ENCODE measurements at regions not wholly inside any gene's neighbourhood (a gene's known extent, or its start where the extent isn't known, plus 50 kb on each side); places are given as distances from the start of the nearest gene placed in this dataset.

GRCh38 chr4:170697845-170698244 is 608.1 kb upstream of the AADAT start:
- Histone ChIP-seq H3K79me2 (ENCODE audit: insufficient read depth, low read length) (no peaks in the 10 kb centered on the region), H3K9me3 (ENCODE audit: control insufficient read depth in 1 of 2, insufficient read depth in 1 of 2, low read depth in 1 of 2, low read length in 2 of 2) (no peaks in the 10 kb centered on the region), H3K4me3 (replicated peaks in 1 of 2; ENCODE audit: low read depth in 1 of 2, low read length in 2 of 2) (no peak overlapping the region), H3K9ac (ENCODE audit: low read length) (no peak overlapping the region), H4K20me1 (ENCODE audit: insufficient read depth) (no peaks in the 10 kb centered on the region), H2AFZ (ENCODE audit: low read depth, low read length, poor library complexity, severe bottlenecking) (no peak overlapping the region), H3K4me1 (ENCODE audit: control insufficient read depth in 1 of 2, insufficient read depth in 2 of 2, low read length in 2 of 2) (no peaks in the 10 kb centered on the region), H3K9me2 (ENCODE audit: insufficient read depth) (no peaks in the 10 kb centered on the region), H3K4me2 (ENCODE audit: low read length) (no peak overlapping the region), H3K27me3 (ENCODE audit: insufficient read depth, low read length) (no peaks in the 10 kb centered on the region), H3K36me3 (ENCODE audit: control insufficient read depth in 1 of 2, insufficient read depth in 2 of 2, low read length in 2 of 2) (no peaks in the 10 kb centered on the region), H3K27ac (ENCODE audit: low read depth, low read length) (no peak overlapping the region)
- ChIA-PET CTCF (no interaction called here), RAD21 (ENCODE audit: low non-redundant PET in 1 of 2, low total read pairs in 2 of 2, uncharacterized antibody in 2 of 2, unreplicated experiment in 2 of 2) (no interaction called here), POLR2A (no interaction called here)
- no peak for DNase-seq (ENCODE audit: low read depth, low spot score)
- no TSS peak for BruUV-seq (replicated peaks)
- no peak for TF ChIP-seq RAD21 (IDR thresholded peaks at IDR 0.05; ENCODE audit: low read depth)
- TF ChIP-seq JUND (IDR thresholded peaks at IDR 0.05) = no peak
- no peak for TF ChIP-seq SP1 (IDR thresholded peaks at IDR 0.05; ENCODE audit: low read depth)
- no peak for TF ChIP-seq ATF3 (IDR thresholded peaks at IDR 0.05)
- no peak for TF ChIP-seq TCF7L2 (IDR thresholded peaks at IDR 0.05; ENCODE audit: borderline replicate concordance, extremely low read depth, insufficient read depth, insufficient read length)
- no peak for TF ChIP-seq SIN3A (IDR thresholded peaks at IDR 0.05; ENCODE audit: low read depth)
- TF ChIP-seq, protein P1, sequence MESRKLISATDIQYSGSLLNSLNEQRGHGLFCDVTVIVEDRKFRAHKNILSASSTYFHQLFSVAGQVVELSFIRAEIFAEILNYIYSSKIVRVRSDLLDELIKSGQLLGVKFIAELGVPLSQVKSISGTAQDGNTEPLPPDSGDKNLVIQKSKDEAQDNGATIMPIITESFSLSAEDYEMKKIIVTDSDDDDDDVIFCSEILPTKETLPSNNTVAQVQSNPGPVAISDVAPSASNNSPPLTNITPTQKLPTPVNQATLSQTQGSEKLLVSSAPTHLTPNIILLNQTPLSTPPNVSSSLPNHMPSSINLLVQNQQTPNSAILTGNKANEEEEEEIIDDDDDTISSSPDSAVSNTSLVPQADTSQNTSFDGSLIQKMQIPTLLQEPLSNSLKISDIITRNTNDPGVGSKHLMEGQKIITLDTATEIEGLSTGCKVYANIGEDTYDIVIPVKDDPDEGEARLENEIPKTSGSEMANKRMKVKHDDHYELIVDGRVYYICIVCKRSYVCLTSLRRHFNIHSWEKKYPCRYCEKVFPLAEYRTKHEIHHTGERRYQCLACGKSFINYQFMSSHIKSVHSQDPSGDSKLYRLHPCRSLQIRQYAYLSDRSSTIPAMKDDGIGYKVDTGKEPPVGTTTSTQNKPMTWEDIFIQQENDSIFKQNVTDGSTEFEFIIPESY (IDR thresholded peaks at IDR 0.05; ENCODE audit: extremely low read depth, insufficient replicate concordance, low read length) = no peak
- no peak for TF ChIP-seq EZH2phosphoT487 (IDR thresholded peaks at IDR 0.05; ENCODE audit: borderline replicate concordance)
- no peak for TF ChIP-seq MAX (IDR thresholded peaks at IDR 0.05)
- TF ChIP-seq ZFX (IDR thresholded peaks at IDR 0.05) = no peak
- TF ChIP-seq EGR1 (IDR thresholded peaks at IDR 0.05; ENCODE audit: low read depth) = no peak
- no peak for TF ChIP-seq CEBPB (IDR thresholded peaks at IDR 0.05; ENCODE audit: low read depth)
- no peak for TF ChIP-seq EZH2 (IDR thresholded peaks at IDR 0.05)
- no peak for ATAC-seq
- intact Hi-C loops (cut with micrococcal nuclease) = no loop called here
